HFFc6 (cell line): ENCODE measurements at regions not wholly inside any gene's neighbourhood (a gene's known extent, or its start where the extent isn't known, plus 50 kb on each side); places are given as distances from the start of the nearest gene placed in this dataset.

ENCODE experiments used
- DNase-seq: peaks from one replicate; pipeline ENCODE4 v3.0.0-alpha.2; 2018
- H3K27ac Mint-ChIP-seq: 2 replicates; pipeline ENCODE4 v1.8.0; 2020; ENCODE audit warnings: mild to moderate bottlenecking, mixed read lengths
- H3K27me3 Mint-ChIP-seq: 2 replicates; pipeline ENCODE4 v1.8.0; 2021; ENCODE audit warnings: mild to moderate bottlenecking, moderate library complexity, mixed read lengths; ENCODE audit not compliant: insufficient read depth
- H3K36me3 Mint-ChIP-seq: 2 replicates; pipeline ENCODE4 v1.8.0; 2021; ENCODE audit warnings: low read depth, mixed read lengths
- H3K4me1 Mint-ChIP-seq: 2 replicates; pipeline ENCODE4 v1.8.0; 2020; ENCODE audit warnings: low read depth, mixed read lengths
- H3K4me3 Mint-ChIP-seq: 2 replicates; pipeline ENCODE4 v1.8.0; 2020; ENCODE audit warnings: mild to moderate bottlenecking, moderate library complexity, mixed read lengths
- H3K9me3 Mint-ChIP-seq: 2 replicates; pipeline ENCODE4 v1.8.0; 2020; ENCODE audit warnings: mild to moderate bottlenecking, mixed read lengths
- CTCF ChIP-seq: fragments of 200-600 bp; sonication (generic); IDR thresholded peaks from 2 replicates; pipeline ENCODE4 v1.5.0; 2021; ENCODE audit warnings: antibody characterized with exemption, mild to moderate bottlenecking

- peak; percentile 11 for DNase-seq
- no peaks in the 10 kb centered on the region for H3K9me3 Mint-ChIP-seq
- no peak overlapping the region for H3K4me3 Mint-ChIP-seq
- peak overlapping the region; percentile 57 for H3K27ac Mint-ChIP-seq
- H3K4me1 Mint-ChIP-seq = peaks cover 58% of the 10 kb centered on the region
- TF ChIP-seq CTCF = no peak
- H3K36me3 Mint-ChIP-seq = peaks cover 7% of the 10 kb centered on the region; the same call in 1 of the 2 replicates
- no peaks in the 10 kb centered on the region for H3K27me3 Mint-ChIP-seq
Observed at GRCh38 chr1:170402476-170403311, 129.3 kb upstream of the GORAB start.

- peak; percentile 21 for DNase-seq
- no peak for TF ChIP-seq CTCF
- H3K4me3 Mint-ChIP-seq = no peak overlapping the region; the same call in 1 of the 2 replicates
- H3K27ac Mint-ChIP-seq = peak overlapping the region; percentile 83
- H3K27me3 Mint-ChIP-seq = no peaks in the 10 kb centered on the region
- H3K9me3 Mint-ChIP-seq = no peaks in the 10 kb centered on the region
- H3K36me3 Mint-ChIP-seq = peaks cover 12% of the 10 kb centered on the region
- peaks cover 76% of the 10 kb centered on the region for H3K4me1 Mint-ChIP-seq
Observed at GRCh38 chr1:170407138-170407537, 124.8 kb upstream of the GORAB start.

- Mint-ChIP-seq H3K4me3 (no peak overlapping the region; the same call in 1 of the 2 replicates), H3K9me3 (no peaks in the 10 kb centered on the region)
Observed at GRCh38 chr1:170407581-170407980, 124.4 kb upstream of the GORAB start.

GRCh38 chr1:170410401-170411166 lies 121.4 kb upstream of the GORAB start:
- peak overlapping the region; percentile 91 for H3K27ac Mint-ChIP-seq
- peak; percentile 82 for DNase-seq
- peaks cover 78% of the 10 kb centered on the region for H3K4me1 Mint-ChIP-seq
- peak overlapping the region; percentile 71 for H3K4me3 Mint-ChIP-seq
- no peaks in the 10 kb centered on the region for H3K27me3 Mint-ChIP-seq
- no peak for TF ChIP-seq CTCF
- H3K36me3 Mint-ChIP-seq = peaks cover 9% of the 10 kb centered on the region
- H3K9me3 Mint-ChIP-seq = no peaks in the 10 kb centered on the region

More at GRCh38 chr1:170407581-170407980, 124.4 kb upstream of the GORAB start:
- Mint-ChIP-seq H3K4me1 (peaks cover 72% of the 10 kb centered on the region), H3K27ac (peak overlapping the region; percentile 83), H3K36me3 (peaks cover 12% of the 10 kb centered on the region), H3K27me3 (no peaks in the 10 kb centered on the region)
- no peak for DNase-seq
- TF ChIP-seq CTCF = no peak

- H3K4me1 Mint-ChIP-seq = peaks cover 47% of the 10 kb centered on the region
- peak overlapping the region; percentile 59 for H3K27ac Mint-ChIP-seq
- no peaks in the 10 kb centered on the region for H3K27me3 Mint-ChIP-seq
- peaks cover 5% of the 10 kb centered on the region; the same call in 1 of the 2 replicates for H3K36me3 Mint-ChIP-seq
- no peak overlapping the region for H3K4me3 Mint-ChIP-seq
- no peaks in the 10 kb centered on the region for H3K9me3 Mint-ChIP-seq
- no peak for TF ChIP-seq CTCF
- DNase-seq = no peak
Observed at GRCh38 chr1:170414989-170415709, 116.8 kb upstream of the GORAB start.
